HCT116 (cell line): ENCODE measurements at regions not wholly inside any gene's neighbourhood (a gene's known extent, or its start where the extent isn't known, plus 50 kb on each side); places are given as distances from the start of the nearest gene placed in this dataset.

Source experiments
- CEBPB ChIP-seq: IDR thresholded peaks from 2 replicates; pipeline ENCODE4 v1.6.1; 2012; ENCODE audit warnings: low read depth
- CTCF ChIP-seq, 3 experiments: fragments of 200-600 bp in 1 of 3; sonication (generic) in 1 of 3; IDR thresholded peaks in 2 of 3; conservative IDR thresholded peaks in 1 of 3; 2 replicates each; pipeline ENCODE4 v1.5.1; 2012 to 2017; ENCODE audit warnings: low read depth in 2 of 3, low read length in 2 of 3, antibody characterized with exemption in 1 of 3, borderline replicate concordance in 1 of 3, control low read depth in 1 of 3, mild to moderate bottlenecking in 1 of 3, mixed read lengths in 1 of 3, mixed run types in 1 of 3, moderate library complexity in 1 of 3; ENCODE audit not compliant: insufficient read depth in 1 of 3
- ELF1 ChIP-seq: IDR thresholded peaks from 2 replicates; pipeline ENCODE4 v1.6.1; 2012; ENCODE audit warnings: low read depth, borderline replicate concordance
- EZH2 ChIP-seq: fragments of 200-600 bp; sonication (generic); IDR thresholded peaks from 2 replicates; pipeline ENCODE4 v1.6.1; 2017; ENCODE audit warnings: antibody characterized with exemption, mixed run types
- POLR2A ChIP-seq: IDR thresholded peaks from 2 replicates; pipeline ENCODE4 v1.7.0; 2011; ENCODE audit warnings: borderline replicate concordance; ENCODE audit not compliant: insufficient read depth, insufficient read length; ENCODE audit errors: extremely low read depth
- RAD21 ChIP-seq: IDR thresholded peaks from 2 replicates; pipeline ENCODE4 v1.6.1; 2012; ENCODE audit warnings: low read depth, mild to moderate bottlenecking
- ZNF274 ChIP-seq: fragments of 200-500 bp; sonication (Bioruptor generic); IDR thresholded peaks from 2 replicates; pipeline ENCODE4 v1.6.1; 2014; ENCODE audit warnings: mild to moderate bottlenecking, low read depth, low read length, inconsistent platforms
- TF ChIP-seq, protein P1 (sequence below): IDR thresholded peaks from 2 replicates; pipeline ENCODE4 v1.6.1; 2012; ENCODE audit warnings: low read depth
- TF ChIP-seq, protein P2 (sequence below): IDR thresholded peaks from 2 replicates; pipeline ENCODE4 v1.6.1; 2011; ENCODE audit warnings: mild to moderate bottlenecking, low read length, moderate library complexity; ENCODE audit not compliant: insufficient replicate concordance; ENCODE audit errors: extremely low read depth

GRCh38 chr1:105102371-105102770 is 1352.7 kb downstream of the AMY1C start:
- TF ChIP-seq CEBPB (no peak), ELF1 (no peak), ZNF274 (no peak), POLR2A (no peak), EZH2 (no peak), CTCF (IDR thresholded peaks at IDR 0.05 in 2 of 3, conservative IDR thresholded peaks at IDR 0.05 in 1 of 3; ENCODE audit: borderline replicate concordance in 1 of 3, insufficient read depth in 1 of 3, low read depth in 2 of 3, low read length in 2 of 3) (no peak), RAD21 (no peak)
- TF ChIP-seq, protein P1, sequence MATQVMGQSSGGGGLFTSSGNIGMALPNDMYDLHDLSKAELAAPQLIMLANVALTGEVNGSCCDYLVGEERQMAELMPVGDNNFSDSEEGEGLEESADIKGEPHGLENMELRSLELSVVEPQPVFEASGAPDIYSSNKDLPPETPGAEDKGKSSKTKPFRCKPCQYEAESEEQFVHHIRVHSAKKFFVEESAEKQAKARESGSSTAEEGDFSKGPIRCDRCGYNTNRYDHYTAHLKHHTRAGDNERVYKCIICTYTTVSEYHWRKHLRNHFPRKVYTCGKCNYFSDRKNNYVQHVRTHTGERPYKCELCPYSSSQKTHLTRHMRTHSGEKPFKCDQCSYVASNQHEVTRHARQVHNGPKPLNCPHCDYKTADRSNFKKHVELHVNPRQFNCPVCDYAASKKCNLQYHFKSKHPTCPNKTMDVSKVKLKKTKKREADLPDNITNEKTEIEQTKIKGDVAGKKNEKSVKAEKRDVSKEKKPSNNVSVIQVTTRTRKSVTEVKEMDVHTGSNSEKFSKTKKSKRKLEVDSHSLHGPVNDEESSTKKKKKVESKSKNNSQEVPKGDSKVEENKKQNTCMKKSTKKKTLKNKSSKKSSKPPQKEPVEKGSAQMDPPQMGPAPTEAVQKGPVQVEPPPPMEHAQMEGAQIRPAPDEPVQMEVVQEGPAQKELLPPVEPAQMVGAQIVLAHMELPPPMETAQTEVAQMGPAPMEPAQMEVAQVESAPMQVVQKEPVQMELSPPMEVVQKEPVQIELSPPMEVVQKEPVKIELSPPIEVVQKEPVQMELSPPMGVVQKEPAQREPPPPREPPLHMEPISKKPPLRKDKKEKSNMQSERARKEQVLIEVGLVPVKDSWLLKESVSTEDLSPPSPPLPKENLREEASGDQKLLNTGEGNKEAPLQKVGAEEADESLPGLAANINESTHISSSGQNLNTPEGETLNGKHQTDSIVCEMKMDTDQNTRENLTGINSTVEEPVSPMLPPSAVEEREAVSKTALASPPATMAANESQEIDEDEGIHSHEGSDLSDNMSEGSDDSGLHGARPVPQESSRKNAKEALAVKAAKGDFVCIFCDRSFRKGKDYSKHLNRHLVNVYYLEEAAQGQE: no peak
- TF ChIP-seq, protein P2, sequence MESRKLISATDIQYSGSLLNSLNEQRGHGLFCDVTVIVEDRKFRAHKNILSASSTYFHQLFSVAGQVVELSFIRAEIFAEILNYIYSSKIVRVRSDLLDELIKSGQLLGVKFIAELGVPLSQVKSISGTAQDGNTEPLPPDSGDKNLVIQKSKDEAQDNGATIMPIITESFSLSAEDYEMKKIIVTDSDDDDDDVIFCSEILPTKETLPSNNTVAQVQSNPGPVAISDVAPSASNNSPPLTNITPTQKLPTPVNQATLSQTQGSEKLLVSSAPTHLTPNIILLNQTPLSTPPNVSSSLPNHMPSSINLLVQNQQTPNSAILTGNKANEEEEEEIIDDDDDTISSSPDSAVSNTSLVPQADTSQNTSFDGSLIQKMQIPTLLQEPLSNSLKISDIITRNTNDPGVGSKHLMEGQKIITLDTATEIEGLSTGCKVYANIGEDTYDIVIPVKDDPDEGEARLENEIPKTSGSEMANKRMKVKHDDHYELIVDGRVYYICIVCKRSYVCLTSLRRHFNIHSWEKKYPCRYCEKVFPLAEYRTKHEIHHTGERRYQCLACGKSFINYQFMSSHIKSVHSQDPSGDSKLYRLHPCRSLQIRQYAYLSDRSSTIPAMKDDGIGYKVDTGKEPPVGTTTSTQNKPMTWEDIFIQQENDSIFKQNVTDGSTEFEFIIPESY: no peak
